Spinal cord (tissue), 9 donors: ENCODE measurements at regions not wholly inside any gene's neighbourhood (a gene's known extent, or its start where the extent isn't known, plus 50 kb on each side); places are given as distances from the start of the nearest gene placed in this dataset.

Experiments
- DNase-seq, 6 donors: peaks; one replicate each; pipeline versions ENCODE4 v3.0.0 to v3.0.0-alpha.2; 2013 to 2015; ENCODE audit warnings: low spot score in 6 of 6, low read depth in 4 of 6
- H3K27ac ChIP-seq: one replicate; pipeline ENCODE4 v1.5.1; 2013; ENCODE audit warnings: low read depth, low read length, control low read depth
- H3K27me3 ChIP-seq: one replicate; pipeline ENCODE4 v1.6.1; 2013; ENCODE audit warnings: low read length; ENCODE audit not compliant: control insufficient read depth, insufficient read depth
- H3K36me3 ChIP-seq: one replicate; pipeline ENCODE4 v1.6.1; 2013; ENCODE audit warnings: low read length; ENCODE audit not compliant: control insufficient read depth, insufficient read depth
- H3K4me1 ChIP-seq: one replicate; pipeline ENCODE4 v1.6.1; 2013; ENCODE audit warnings: low read length; ENCODE audit not compliant: control insufficient read depth, insufficient read depth
- H3K4me3 ChIP-seq: one replicate; pipeline ENCODE4 v1.5.1; 2013; ENCODE audit warnings: low read depth, low read length, control low read depth
- H3K9me3 ChIP-seq: one replicate; pipeline ENCODE4 v1.6.1; 2013; ENCODE audit warnings: low read length; ENCODE audit not compliant: control insufficient read depth, insufficient read depth
- WGBS: methylation state at CpG from one replicate; pipeline ENCODE4 v1.1.5; 2013; ENCODE audit warnings: missing lambda C conversion rate; ENCODE audit not compliant: insufficient coverage; 5-methylcytosine and 5-hydroxymethylcytosine counted together
- donor health status: healthy.

DNA sequence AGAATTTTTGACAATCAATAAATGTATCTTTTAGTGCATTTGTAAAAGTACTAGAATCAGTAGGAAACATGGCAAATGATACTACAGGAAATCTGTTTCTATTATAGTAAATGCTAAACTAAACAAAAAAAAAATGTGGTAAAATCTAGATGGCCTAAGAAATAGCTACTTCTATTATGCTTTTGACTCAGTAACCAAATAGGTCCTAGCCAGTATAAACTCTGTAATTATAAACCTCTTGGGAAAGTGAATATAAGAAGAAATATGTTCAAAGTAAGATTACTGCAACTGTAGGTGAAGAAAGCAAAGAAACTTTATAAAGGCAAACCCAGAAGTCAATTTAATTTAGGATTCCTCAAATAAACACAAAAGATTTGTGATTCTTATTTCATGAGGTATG, 581.2 kb downstream of the LRFN5 start:
- Histone ChIP-seq H3K4me1 (no peaks in the 10 kb centered on the region), H3K27me3 (no peaks in the 10 kb centered on the region), H3K36me3 (no peaks in the 10 kb centered on the region), H3K9me3 (no peaks in the 10 kb centered on the region), H3K27ac (no peak overlapping the region), H3K4me3 (no peak overlapping the region)
- no peak for DNase-seq

- no peaks in the 10 kb centered on the region for H3K9me3 ChIP-seq
- no peaks in the 10 kb centered on the region for H3K36me3 ChIP-seq
- H3K27me3 ChIP-seq: no peaks in the 10 kb centered on the region
- no CpG with 5 or more reads among the region's 2 CpGs for WGBS
- no peak for DNase-seq
- H3K4me3 ChIP-seq: no peak overlapping the region
- no peaks in the 10 kb centered on the region for H3K4me1 ChIP-seq
- no peak overlapping the region for H3K27ac ChIP-seq
Measured at GRCh38 chr14:42185718-42186117, 579.0 kb downstream of the LRFN5 start.

DNA sequence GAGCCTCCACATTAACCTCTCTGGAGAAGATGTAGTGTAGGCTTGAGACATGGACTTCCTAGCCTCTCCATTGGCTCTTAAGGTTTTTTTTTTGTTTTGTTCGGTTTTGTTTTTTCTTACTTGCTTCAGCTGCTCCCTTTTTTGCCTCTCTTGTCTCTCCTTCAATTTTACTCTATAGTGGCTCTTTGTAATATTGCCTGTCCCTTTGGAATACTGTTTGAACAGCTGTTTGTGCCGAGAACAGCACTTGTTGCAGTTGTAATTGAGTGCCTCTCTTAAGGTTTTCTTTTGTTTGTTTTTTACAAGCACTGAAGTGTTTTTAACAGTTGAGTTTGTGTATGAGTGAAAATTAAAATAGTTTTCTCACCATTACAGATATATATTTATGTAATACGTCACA, 567.7 kb downstream of the LRFN5 start:
- Histone ChIP-seq H3K9me3 (peaks cover 2% of the 10 kb centered on the region), H3K27me3 (no peaks in the 10 kb centered on the region), H3K4me3 (no peak overlapping the region), H3K36me3 (no peaks in the 10 kb centered on the region), H3K27ac (no peak overlapping the region), H3K4me1 (no peaks in the 10 kb centered on the region)
- no CpG with 5 or more reads among the region's 3 CpGs for WGBS
- DNase-seq: no peak

- Histone ChIP-seq H3K36me3 (no peaks in the 10 kb centered on the region), H3K27ac (no peak overlapping the region), H3K9me3 (no peaks in the 10 kb centered on the region), H3K27me3 (no peaks in the 10 kb centered on the region), H3K4me3 (no peak overlapping the region), H3K4me1 (no peaks in the 10 kb centered on the region)
- DNase-seq: no peak
- WGBS: no CpG with 5 or more reads among the region's 1 CpG
Measured at GRCh38 chr14:42173206-42173605, 566.5 kb downstream of the LRFN5 start.

GRCh38 chr14:42172304-42172703, 565.6 kb downstream of the LRFN5 start:
- Histone ChIP-seq H3K27me3 (no peaks in the 10 kb centered on the region), H3K4me3 (no peak overlapping the region), H3K9me3 (no peaks in the 10 kb centered on the region), H3K27ac (no peak overlapping the region), H3K36me3 (no peaks in the 10 kb centered on the region), H3K4me1 (no peaks in the 10 kb centered on the region)
- DNase-seq: no peak
- no CpG with 5 or more reads among the region's 1 CpG for WGBS

- no peaks in the 10 kb centered on the region for H3K9me3 ChIP-seq
- DNase-seq: no peak
- WGBS: 96% methylated on average over 2 of the region's 2 CpGs
- H3K27me3 ChIP-seq: no peaks in the 10 kb centered on the region
- H3K4me3 ChIP-seq: no peak overlapping the region
- H3K27ac ChIP-seq: no peak overlapping the region
- no peaks in the 10 kb centered on the region for H3K36me3 ChIP-seq
- H3K4me1 ChIP-seq: no peaks in the 10 kb centered on the region
Measured at GRCh38 chr14:42163136-42163535, 556.5 kb downstream of the LRFN5 start.

DNA sequence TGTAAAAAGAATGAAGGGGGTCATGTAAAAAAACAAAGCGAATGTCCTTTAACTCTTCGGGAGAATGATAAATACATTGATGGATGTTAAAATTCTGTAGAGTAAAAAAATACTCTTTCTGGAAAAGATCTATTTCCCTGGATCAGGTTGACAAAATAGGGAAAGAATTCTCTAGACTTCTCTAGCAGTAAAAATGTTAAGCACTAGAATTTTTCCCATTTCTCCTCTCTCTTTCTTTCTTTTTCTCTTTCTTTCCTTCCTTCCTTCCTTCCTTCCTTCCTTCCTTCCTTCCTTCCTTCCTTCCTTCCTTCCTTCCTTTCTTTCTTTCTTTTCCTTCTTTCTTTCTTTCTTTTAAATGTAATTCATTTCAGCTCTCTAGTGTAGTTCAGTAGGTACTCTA, 552.5 kb downstream of the LRFN5 start:
- H3K9me3 ChIP-seq: no peaks in the 10 kb centered on the region
- H3K27me3 ChIP-seq: no peaks in the 10 kb centered on the region
- no peak overlapping the region for H3K4me3 ChIP-seq
- H3K27ac ChIP-seq: no peak overlapping the region
- DNase-seq: no peak
- no peaks in the 10 kb centered on the region for H3K4me1 ChIP-seq
- H3K36me3 ChIP-seq: no peaks in the 10 kb centered on the region
- WGBS: no CpG with 5 or more reads among the region's 2 CpGs

GRCh38 chr14:42149609-42150261, 543.1 kb downstream of the LRFN5 start:
- WGBS: no CpG with 5 or more reads among the region's 1 CpG
- H3K4me3 ChIP-seq: no peak overlapping the region

GRCh38 chr14:42145766-42146165, 539.1 kb downstream of the LRFN5 start:
- Histone ChIP-seq H3K9me3 (no peaks in the 10 kb centered on the region), H3K27ac (no peak overlapping the region), H3K27me3 (no peaks in the 10 kb centered on the region), H3K4me1 (no peaks in the 10 kb centered on the region), H3K36me3 (no peaks in the 10 kb centered on the region), H3K4me3 (no peak overlapping the region)
- no CpG with 5 or more reads among the region's 4 CpGs for WGBS
- no peak for DNase-seq

More at GRCh38 chr14:42149609-42150261, 543.1 kb downstream of the LRFN5 start:
- Histone ChIP-seq H3K27me3 (no peaks in the 10 kb centered on the region), H3K4me1 (no peaks in the 10 kb centered on the region), H3K9me3 (no peaks in the 10 kb centered on the region), H3K27ac (no peak overlapping the region), H3K36me3 (no peaks in the 10 kb centered on the region)
- DNase-seq: no peak

- no peak for DNase-seq
- WGBS: 100% methylated on average over 1 of the region's 2 CpGs
- no peaks in the 10 kb centered on the region for H3K4me1 ChIP-seq
- H3K9me3 ChIP-seq: no peaks in the 10 kb centered on the region
- no peak overlapping the region for H3K4me3 ChIP-seq
- H3K36me3 ChIP-seq: no peaks in the 10 kb centered on the region
- no peak overlapping the region for H3K27ac ChIP-seq
- no peaks in the 10 kb centered on the region for H3K27me3 ChIP-seq
Measured at GRCh38 chr14:42143114-42143513, 536.4 kb downstream of the LRFN5 start.
